ENCODE measurements at regions not wholly inside any gene's neighbourhood (a gene's known extent, or its start where the extent isn't known, plus 50 kb on each side); places are given as distances from the start of the nearest gene placed in this dataset.
A peak's percentile ranks its signal among the peaks of the same experiment; 100 is the strongest.

GRCh38 chr2:129757915-129758783 lies 221.3 kb upstream of the RAB6C start:
- 21% methylated on average over 15 of the region's 15 CpGs for WGBS, 2 donors
- TF ChIP-seq EP300 (IDR thresholded peaks at IDR 0.05) (no peak), CTCF (IDR thresholded peaks at IDR 0.05) (no peak), POLR2A (IDR thresholded peaks at IDR 0.05) (no peak)
- Histone ChIP-seq H3K27ac (no peak overlapping the region), H3K4me1 (peaks cover 0 to 13% (median 0%) of the 10 kb centered on the region in 4 donors), H3K4me3 (peak overlapping the region in 3 of 4 donors; percentile 30 to 40 (median 35)), H3K9me3 (no peaks in the 10 kb centered on the region), H3K27me3 (no peaks in the 10 kb centered on the region), H3K36me3 (no peaks in the 10 kb centered on the region)
- DNase-seq (ENCODE audit: low spot score in 2 of 2): no peak

GRCh38 chr2:129758784-129759471 lies 220.5 kb upstream of the RAB6C start:
- Histone ChIP-seq H3K27me3 (no peaks in the 10 kb centered on the region), H3K4me3 (peak overlapping the region in 3 of 4 donors; percentile 30 to 40 (median 35)), H3K4me1 (peaks cover 0 to 13% (median 0%) of the 10 kb centered on the region in 4 donors), H3K9me3 (no peaks in the 10 kb centered on the region), H3K27ac (no peak overlapping the region), H3K36me3 (no peaks in the 10 kb centered on the region)
- TF ChIP-seq POLR2A (IDR thresholded peaks at IDR 0.05): no peak
- TF ChIP-seq EP300 (IDR thresholded peaks at IDR 0.05): no peak
- no peak for TF ChIP-seq CTCF (IDR thresholded peaks at IDR 0.05)
- 56 to 63% methylated on average over 9 to 12 of the region's 14 CpGs for WGBS, 2 donors
- DNase-seq (ENCODE audit: low spot score in 2 of 2): peak; percentile 28 to 33

DNA sequence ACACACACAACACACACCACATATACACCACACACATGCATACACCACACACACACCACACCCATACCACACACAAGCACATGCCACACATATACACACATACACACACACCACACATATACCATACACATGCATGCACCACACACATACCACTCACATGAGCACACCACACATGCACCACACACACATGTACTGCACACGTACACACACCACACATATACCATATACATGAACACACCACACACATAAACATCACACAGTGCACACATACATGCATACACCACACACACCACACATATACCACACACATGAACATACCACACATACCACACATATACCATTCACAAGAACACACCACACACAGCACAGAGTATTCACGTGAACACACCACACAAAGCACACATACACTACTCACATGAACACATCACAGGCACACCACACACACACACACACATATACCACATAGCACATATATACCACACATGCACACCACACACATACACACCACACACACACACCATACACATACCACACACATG lies 219.9 kb upstream of the RAB6C start:
- H3K9me3 ChIP-seq: no peaks in the 10 kb centered on the region
- 94 to 100% methylated on average over 2 of the region's 2 CpGs for WGBS, 2 donors
- peaks cover 0 to 13% (median 0%) of the 10 kb centered on the region in 4 donors for H3K4me1 ChIP-seq
- no peak for TF ChIP-seq POLR2A (IDR thresholded peaks at IDR 0.05)
- no peak for TF ChIP-seq EP300 (IDR thresholded peaks at IDR 0.05)
- TF ChIP-seq CTCF (IDR thresholded peaks at IDR 0.05): no peak
- H3K36me3 ChIP-seq: no peaks in the 10 kb centered on the region
- H3K27me3 ChIP-seq: no peaks in the 10 kb centered on the region
- H3K4me3 ChIP-seq: no peak overlapping the region
- no peak overlapping the region for H3K27ac ChIP-seq
- DNase-seq (ENCODE audit: low spot score in 2 of 2): no peak

DNA sequence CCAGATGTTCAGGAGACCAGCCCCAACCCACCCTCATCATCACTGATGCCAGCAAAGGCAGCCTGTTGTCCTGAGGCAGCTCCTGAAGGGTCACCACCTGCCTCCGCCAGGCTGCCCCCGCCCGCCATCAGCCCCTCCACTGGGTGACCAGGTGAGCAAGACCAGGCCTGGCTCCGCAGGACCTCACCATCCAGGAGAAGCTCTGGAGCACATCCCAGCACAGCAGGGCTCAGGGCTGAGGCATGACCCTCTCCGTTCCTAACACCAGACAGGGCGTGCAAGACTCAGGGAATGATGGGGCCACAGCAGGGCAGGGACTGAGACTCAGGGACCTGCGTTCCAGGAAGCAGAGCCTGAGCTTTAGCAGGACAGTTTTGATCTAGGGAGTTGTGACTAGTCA lies 218.8 kb upstream of the RAB6C start:
- Histone ChIP-seq H3K9me3 (no peaks in the 10 kb centered on the region), H3K4me3 (no peak overlapping the region), H3K36me3 (no peaks in the 10 kb centered on the region), H3K4me1 (peaks cover 0 to 13% (median 0%) of the 10 kb centered on the region in 4 donors), H3K27me3 (no peaks in the 10 kb centered on the region), H3K27ac (no peak overlapping the region)
- TF ChIP-seq EP300 (IDR thresholded peaks at IDR 0.05) (no peak), CTCF (IDR thresholded peaks at IDR 0.05) (no peak), POLR2A (IDR thresholded peaks at IDR 0.05) (no peak)
- no peak for DNase-seq (ENCODE audit: low spot score in 2 of 2)
- 83 to 95% methylated on average over 4 to 6 of the region's 7 CpGs for WGBS, 2 donors
